GM18505 (cell line): ENCODE measurements at regions not wholly inside any gene's neighbourhood (a gene's known extent, or its start where the extent isn't known, plus 50 kb on each side); places are given as distances from the start of the nearest gene placed in this dataset.
A peak's percentile ranks its signal among the peaks of the same experiment; 100 is the strongest.

Experiments
- ATAC-seq: cut with Tn5 transposase; IDR thresholded peaks from one replicate; pipeline ENCODE4 v1.9.1; 2021; ENCODE audit not compliant: unreplicated experiment
- POLR2A ChIP-seq: IDR thresholded peaks from 4 replicates; pipeline ENCODE4 v1.6.1; 2011; ENCODE audit warnings: borderline replicate concordance; ENCODE audit not compliant: insufficient read depth, insufficient read length; ENCODE audit errors: extremely low read depth

- TF ChIP-seq POLR2A, result no peak
- no peak for ATAC-seq
Measured at GRCh38 chr6:43986177-43986825, 141.0 kb downstream of the MRPL14 start.

GRCh38 chr6:43985329-43985728 lies 141.9 kb downstream of the MRPL14 start:
- TF ChIP-seq POLR2A, result no peak
- no peak for ATAC-seq

- no peak for ATAC-seq
- no peak for TF ChIP-seq POLR2A
Measured at GRCh38 chr6:43984442-43985321, 142.6 kb downstream of the MRPL14 start.

- ATAC-seq, result no peak
- no peak for TF ChIP-seq POLR2A
Measured at GRCh38 chr6:43983632-43984031, 143.6 kb downstream of the MRPL14 start.

DNA sequence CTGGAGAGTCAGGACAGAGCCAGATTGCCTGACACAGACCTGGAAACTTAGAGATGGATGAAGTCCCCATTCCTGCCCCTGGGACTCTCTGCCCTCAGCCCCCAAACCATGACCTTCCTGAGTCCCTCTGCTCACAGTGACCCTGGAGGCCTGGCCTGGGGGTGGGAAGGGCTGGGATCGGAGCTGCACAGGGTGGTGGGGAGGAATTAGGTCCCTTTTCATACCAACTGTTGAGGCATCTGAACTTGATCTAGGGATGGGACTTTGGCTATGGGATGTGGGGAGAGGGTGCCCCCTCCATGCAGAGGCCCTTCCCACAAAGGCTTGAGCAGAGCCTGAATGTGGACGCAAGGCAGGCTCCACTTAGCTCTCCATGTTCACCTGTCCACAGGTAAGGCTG lies 144.1 kb downstream of the MRPL14 start:
- ATAC-seq, result no peak
- TF ChIP-seq POLR2A, result no peak

GRCh38 chr6:43982084-43982625 lies 145.1 kb downstream of the MRPL14 start:
- ATAC-seq, result no peak
- TF ChIP-seq POLR2A, result no peak

GRCh38 chr6:43981363-43981990 lies 145.8 kb downstream of the MRPL14 start:
- no peak for TF ChIP-seq POLR2A
- no peak for ATAC-seq

- TF ChIP-seq POLR2A, result no peak
- no peak for ATAC-seq
Measured at GRCh38 chr6:43980004-43980795, 147.1 kb downstream of the MRPL14 start.

DNA sequence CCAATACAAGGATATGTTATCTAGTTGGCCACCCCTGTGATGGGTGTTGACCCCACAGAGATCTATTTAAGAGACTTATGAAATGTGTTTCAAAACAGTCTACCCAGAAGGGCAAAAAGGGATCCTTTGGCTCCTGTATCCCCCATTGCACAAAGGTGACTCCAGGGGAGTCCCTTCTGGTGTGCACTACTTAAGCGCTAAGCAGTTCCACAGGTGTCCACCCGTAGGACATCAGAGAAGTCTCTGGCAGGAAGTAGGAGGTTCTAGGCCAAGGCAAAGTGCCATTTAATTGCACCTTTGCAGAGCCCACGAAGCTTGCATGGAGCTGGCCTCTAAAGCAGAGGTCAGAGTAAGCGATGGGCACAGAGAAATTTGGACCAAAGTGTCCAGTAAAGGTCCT lies 147.7 kb downstream of the MRPL14 start:
- no peak for TF ChIP-seq POLR2A
- no peak for ATAC-seq

DNA sequence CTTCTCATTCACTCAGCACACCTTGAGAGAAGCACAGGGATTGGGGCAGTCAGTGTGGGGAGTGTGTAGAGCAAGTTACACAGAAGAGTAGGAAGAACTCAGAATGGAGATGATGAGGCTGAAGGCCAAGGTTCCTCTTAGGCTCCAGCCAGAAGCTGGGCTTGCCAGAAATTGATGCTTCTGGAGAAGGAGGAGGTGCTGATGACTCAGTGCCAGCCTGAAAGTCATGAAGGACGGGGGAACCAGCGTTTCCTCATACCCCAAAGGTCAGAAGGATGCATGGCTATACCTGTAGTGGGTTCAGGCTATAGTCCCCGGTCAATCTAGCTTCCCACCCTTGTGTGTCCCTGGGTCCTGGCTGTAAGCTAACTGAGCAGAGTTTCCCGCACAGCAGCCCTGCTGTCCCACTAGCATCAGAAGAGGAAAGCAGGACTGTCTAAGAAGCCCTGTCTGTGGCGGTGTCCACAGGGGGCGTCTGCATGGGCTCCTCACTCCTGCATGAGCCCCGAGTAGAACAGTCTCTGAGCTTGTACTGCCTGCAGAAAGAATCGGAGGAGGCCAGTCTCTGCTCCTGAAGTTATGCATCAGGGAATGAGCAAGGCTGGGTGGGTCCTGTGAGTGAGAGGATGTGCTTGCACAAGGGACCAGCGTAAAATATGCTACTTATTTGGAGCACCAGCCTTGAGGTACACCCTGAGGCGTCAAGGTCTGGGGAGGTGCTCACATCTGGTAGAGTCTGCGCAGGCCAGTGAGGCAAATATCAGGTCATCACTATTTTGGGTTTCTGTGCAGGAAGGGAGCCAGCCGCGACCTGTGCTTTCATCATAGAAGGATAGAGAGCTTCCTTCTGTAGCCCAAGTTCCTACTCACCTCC lies 148.5 kb downstream of the MRPL14 start:
- no peak for TF ChIP-seq POLR2A
- no peak for ATAC-seq

GRCh38 chr6:43977404-43978111 lies 149.7 kb downstream of the MRPL14 start:
- no peak for TF ChIP-seq POLR2A
- peak; percentile 73 for ATAC-seq
